Suppressor macrophage (primary cell): ENCODE measurements at regions not wholly inside any gene's neighbourhood (a gene's known extent, or its start where the extent isn't known, plus 50 kb on each side); places are given as distances from the start of the nearest gene placed in this dataset.
A peak's percentile ranks its signal among the peaks of the same experiment; 100 is the strongest.

Experiments used
- DNase-seq, 4 experiments: peaks; one replicate each; pipeline ENCODE4 v3.0.0-alpha.2; 2020 to 2022

GRCh38 chr5:167869125-167869524, 422.3 kb upstream of the WWC1 start:
- no peak for DNase-seq

- no peak for DNase-seq
Measured at GRCh38 chr5:167870055-167870454, 421.4 kb upstream of the WWC1 start.

- no peak for DNase-seq
Measured at GRCh38 chr5:167871091-167871490, 420.4 kb upstream of the WWC1 start.

DNA sequence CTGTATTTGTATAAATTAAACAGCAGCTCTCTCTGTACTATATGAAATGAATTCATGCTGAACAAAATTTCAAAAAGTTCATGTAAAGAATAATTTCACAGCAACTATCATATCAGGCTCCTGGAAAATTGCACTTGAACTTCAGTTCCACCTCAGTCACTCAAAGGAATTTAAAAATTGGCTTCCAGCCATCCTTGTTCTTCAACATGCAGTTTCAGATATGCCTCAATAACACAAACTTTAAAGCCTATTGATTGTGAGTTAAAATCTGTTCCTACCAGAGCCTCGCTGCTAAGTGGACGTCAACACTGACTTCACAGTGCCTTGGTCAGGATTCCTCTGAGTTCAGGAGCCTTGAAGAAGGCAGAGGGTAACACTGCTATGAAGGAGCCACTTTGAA, 418.7 kb upstream of the WWC1 start:
- DNase-seq: no peak

DNA sequence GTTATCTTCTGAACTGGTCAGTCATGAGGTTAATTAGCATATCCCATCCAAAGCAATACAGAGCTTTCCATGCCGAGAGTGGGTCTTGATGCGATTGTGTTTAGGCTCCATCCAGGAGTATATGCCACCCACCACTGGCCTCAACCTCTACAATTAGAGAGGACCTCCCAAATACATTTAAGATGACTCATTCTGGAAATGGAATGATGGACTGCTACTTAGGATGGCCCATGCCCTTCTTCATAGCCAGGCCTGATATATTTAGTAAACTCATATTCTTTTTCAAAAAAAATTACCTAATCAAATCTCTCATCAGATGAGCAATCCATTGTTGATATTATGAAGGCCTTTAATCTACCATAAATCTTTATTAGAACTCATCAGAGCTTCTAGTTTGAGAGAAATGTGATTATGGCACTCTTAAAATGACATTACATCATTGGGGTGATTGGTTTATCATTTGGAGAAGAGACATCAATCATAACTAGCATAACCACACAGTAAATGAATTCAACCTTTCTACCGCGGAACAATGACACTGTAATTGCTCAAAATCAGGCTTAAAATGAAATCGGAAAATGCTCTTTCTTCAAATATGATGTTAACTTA, 414.2 kb upstream of the WWC1 start:
- DNase-seq: no peak

DNA sequence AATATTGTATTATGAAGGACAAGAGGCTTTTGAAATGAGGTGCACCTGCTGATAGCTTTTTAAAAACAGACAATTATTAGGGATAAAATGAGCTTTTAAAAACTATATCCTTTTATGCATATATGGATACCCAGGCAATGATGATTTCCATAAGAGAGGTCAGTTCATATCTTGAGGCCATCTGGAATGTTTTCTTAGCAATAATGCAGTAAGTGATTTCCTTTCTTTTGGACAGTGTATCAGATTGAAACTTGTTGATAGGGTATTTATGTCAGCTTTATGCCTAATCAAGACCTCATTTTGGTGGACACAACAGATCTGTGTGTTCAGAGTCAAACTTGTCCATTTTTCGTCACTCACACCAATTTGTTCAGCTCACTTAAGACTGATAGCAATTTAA, 413.5 kb upstream of the WWC1 start:
- no peak for DNase-seq

GRCh38 chr5:167880420-167880819, 411.0 kb upstream of the WWC1 start:
- DNase-seq: no peak

DNA sequence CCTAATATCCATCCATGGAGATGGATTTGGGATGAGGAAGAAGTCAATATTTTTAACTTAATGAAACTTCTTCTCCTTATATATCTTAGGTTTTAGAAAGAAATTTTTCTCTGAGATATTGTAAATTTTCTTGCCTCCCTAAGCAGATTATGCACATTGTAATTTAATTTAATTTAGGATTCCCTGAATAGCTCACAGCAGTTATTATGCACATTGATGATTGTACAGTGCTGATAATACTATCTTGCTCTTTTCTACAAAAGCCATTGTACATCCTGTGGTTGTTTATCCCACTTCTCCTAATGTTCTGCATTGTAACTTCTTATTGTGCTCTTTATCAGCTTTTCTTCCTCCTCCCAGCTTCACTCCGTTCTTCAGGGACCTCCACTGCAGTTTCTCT, 410.4 kb upstream of the WWC1 start:
- no peak for DNase-seq

GRCh38 chr5:167886196-167886595, 405.2 kb upstream of the WWC1 start:
- DNase-seq: no peak

DNA sequence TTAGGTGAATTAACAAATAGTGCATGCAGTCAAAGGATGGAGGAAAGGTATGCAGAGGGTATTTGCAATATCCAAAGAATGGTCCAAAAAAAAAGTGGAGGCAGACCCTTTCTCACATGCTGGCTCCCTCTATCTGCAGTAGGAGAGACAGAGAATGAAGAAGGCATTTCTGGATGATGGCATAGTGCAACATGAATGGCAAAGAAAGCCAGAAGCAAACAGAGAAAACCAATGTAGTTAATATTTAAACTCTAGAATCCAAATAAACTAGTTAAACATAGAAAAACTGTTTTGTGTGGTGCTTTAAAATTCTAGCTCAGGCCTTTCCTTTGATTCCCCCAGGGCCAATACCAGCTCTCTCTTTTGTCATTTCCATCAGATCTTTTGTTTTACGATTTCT, 403.1 kb upstream of the WWC1 start:
- DNase-seq: no peak

DNA sequence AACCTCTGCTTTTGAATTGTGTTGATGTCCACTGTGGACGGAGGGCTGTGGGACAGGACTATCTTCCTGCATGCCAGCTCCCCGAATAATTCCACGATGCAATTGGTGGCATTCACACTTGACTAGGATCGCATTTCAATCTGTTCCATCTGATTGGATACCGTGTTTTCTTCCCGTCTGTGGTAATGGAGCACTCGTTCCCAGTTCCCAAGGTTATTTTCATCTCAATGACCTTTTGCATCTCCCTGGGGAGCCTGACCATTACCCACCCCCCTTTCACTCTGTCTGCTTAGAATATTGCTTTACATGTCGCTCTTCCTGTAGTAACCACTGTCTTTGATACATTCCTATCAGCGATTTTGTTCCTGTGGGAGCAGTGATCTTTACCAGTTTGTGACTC, 402.2 kb upstream of the WWC1 start:
- DNase-seq: no peak

DNA sequence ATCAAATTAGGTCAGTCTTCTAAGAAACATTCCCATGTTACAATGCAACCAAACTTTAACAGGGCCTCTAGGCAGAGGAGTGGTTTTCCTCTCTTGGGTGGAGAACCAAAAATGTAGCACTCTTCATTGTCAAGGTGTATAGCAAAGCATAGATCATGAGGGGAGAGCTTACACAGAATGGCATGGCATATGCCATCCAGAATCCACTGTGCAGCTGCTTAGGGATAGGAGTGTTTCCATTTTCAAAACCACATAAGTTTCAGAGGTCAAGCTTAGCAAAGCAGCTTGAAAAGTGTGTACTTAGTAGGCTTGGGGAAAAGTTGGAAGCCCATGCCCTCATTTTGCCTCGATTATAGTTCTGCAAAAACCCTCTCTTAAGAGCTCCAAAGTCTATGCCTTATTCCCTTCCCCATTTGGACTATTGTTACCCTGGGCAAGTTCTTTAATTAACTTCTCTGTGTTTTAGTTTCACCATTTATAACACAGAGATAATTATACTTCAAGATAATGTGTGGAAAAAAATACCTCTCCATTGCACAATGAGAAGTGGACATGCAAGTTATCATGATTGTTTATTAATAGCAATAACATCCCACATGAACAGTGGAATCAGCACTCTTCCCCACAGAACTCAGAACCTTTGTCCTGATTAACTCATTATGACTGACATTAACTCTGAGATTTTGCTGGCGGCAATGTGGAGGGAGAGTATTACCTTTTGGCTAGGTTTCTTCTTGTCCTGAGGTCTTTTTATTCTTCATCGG, 398.9 kb upstream of the WWC1 start:
- no peak for DNase-seq

GRCh38 chr5:167893271-167893670, 398.2 kb upstream of the WWC1 start:
- DNase-seq: no peak

GRCh38 chr5:167894631-167895472, 396.6 kb upstream of the WWC1 start:
- no peak for DNase-seq

DNA sequence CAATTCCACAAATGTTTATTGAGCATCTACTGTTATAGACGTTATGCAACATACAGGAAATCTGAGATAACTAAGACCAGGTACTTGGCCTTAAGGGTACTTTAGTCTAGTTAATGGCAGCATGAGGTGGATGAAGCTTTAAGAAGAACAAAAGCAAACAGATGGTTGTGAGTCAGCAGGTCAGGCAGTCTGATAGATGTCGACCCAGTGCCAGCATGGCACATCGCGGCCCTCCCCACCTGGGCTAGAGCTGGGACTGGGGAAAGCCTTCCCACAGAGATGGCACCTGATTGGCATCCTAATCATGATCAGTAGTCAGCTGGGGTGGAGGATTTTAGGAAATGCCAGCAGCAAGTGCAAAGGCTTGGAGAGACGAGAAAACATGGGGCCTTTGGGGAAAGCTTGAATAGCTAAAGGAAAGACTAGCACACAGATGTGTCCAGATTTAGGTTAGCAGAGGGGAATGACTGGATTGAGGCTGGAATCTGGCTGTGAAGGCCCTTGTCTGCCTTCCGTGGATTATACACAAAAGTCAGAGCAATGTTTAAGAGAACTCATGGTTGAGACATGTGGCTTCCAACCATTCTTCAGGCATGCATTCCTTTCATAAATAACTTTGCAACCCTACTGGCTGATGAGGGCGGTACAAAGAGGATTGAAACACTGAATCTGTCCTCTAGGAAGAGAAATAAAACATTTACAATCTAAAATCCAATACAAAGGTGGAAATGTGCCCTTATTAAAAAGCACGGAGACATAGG, 395.4 kb upstream of the WWC1 start:
- no peak for DNase-seq

DNA sequence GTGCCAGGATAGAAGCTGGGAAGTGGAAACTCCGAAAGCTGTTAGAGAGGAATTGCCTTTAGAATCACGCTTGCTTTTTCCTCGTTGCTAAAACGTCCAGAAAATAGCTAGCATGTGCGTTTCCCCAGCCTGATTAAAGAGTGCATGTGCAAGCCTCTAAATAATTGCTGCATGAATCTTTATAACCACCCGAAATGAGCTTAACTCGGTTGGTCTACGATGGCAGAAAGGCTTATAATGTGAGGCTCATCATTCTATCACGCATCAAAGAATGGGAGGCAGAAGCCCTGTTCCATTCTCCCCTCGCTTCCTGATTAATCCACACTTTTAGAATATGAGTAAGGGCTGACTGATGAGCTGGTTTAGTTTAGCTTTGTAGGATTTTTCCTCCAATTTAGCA, 394.6 kb upstream of the WWC1 start:
- DNase-seq: no peak

- DNase-seq: no peak
Measured at GRCh38 chr5:167897371-167897770, 394.1 kb upstream of the WWC1 start.

- DNase-seq: no peak
Measured at GRCh38 chr5:167898361-167899042, 392.9 kb upstream of the WWC1 start.

- peak in 3 of 4 experiments; percentile 43 to 49 (median 43) for DNase-seq
Measured at GRCh38 chr5:167899490-167900070, 391.9 kb upstream of the WWC1 start.

DNA sequence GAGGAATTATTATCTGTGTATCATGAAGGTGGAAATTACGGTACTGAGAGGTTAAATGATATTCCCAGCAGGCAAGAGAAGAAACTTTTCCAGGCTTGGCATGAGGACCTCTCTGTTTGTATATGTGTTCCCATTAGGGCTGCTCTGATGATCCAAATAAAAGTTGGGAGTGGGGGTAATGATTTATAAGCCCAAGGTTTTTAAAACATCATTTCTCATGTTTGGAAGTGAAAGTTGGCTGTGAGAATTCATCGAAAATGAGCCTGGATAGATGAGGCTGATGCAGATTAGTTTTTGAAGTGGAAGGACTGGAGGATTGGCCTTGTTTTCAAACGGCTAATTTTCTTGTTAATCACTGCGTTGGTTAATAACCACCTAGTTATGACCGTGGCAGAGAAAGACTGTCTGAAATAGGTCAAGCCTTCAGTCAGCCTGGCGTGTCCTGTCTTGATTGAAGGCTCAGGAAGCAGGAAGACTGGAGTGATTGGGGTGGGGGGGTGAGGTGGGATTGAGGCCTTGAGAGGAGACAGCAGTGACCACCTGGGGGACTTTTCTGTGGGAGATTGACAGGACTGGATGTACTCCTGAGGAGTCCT, 391.0 kb upstream of the WWC1 start:
- no peak for DNase-seq

DNA sequence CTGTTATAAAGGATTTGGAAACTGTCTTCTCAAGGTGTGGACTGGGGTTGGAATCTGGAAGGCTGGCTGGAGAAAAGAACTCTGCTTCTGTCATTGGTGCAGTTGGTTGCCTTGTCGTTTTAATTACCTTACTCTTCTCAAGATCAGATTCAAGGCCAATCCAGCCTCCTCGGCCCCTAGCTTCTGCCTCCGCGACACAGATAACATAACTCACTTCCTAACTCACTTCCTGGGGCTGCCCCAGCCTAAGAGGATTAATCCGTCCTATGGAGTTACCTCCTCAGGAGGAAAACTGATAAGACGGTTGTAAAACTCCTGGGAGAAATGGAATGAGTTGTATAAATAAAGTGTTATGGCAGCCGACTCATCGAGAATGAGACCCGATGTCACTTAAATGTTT, 389.1 kb upstream of the WWC1 start:
- no peak for DNase-seq

- no peak for DNase-seq
Measured at GRCh38 chr5:167903243-167903642, 388.2 kb upstream of the WWC1 start.
